NCI-H526 treated with DMSO at 0.1 percent for 48 hours (cell line): ENCODE measurements at regions not wholly inside any gene's neighbourhood (a gene's known extent, or its start where the extent isn't known, plus 50 kb on each side); places are given as distances from the start of the nearest gene placed in this dataset.
"Not testable (repeated sequence)": the region's sequence is repeated elsewhere in the genome, so short reads cannot be mapped to it uniquely, and the experiment has no call there.

Source experiments
- DNase-seq: peaks from one replicate; lab custom pipeline; 2025; lab: John Stamatoyannopoulos, UW

DNA sequence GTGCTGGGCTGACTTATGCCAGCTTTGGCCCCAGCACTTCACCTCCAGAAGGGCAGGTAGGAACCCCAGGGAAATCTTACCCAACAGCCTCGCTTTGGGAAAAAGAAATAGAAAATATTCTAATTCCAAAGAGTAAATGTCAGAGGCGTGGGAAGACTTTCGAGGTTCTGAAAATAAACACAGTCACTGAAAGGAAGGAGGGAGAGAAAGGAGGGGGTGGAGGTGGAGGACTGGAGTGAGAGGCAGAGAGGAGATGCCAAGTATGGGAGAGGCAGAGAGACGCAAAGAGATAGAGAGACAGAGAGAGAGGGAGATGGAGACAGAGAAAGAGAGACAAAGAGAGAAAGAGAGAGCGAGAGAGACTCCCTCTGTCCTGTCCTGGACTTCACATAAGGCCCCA lies 395.0 kb downstream of the PTPRU start:
- DNase-seq, result no peak

DNA sequence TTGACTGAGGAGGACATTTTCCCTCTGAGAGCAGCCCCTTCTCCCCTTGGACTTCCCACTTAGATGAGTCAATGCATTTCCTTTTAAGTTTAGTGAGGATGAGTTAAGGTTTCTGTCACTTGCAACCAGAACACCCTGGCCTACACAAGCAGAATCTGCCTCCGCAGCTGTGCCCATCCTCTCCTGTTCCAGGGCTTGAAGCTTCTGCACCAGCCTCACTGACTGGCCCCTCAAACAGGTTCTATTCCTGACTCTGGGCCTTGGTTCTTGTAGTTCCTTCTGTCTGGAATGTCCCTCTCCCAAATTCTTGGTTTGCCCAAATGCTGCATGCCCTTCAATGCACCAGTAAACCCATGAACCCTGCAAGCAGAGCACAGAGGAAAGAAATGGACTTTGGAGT lies 394.4 kb downstream of the PTPRU start:
- DNase-seq, result no peak

DNA sequence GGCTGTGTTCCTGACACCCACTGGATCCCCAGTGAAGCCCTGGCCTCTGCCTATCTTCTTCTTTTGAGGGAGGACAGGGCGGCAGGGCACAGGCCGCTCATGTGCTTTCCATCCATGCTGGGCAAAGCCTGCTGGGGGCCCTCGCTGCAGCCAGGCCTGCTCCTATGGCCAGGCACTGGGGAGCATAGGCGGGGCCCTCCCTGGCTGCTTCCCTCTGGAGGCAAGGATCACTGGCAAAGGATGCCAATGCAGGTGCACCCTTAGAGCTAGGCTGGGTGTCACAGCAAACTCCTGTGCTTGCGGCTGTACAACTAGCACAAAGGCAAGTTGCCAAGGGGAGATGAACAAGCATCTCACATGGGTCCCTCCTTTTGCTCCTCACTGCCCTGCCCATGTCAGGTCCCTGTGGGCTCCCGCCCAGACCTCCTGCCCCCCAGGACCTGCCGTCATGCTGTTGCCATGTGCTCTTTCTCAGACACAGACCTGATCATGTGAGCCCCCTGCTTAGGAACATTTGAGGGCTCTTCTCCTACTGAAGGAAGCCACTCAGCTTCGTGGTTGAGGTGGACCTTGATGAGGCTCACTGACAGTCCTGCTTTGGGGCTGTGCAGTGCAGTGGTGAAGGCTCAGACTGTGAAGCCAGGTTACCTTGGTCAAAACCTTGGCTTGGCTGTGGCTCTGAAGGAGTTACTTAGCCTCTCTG lies 393.6 kb downstream of the PTPRU start:
- no peak for DNase-seq

DNA sequence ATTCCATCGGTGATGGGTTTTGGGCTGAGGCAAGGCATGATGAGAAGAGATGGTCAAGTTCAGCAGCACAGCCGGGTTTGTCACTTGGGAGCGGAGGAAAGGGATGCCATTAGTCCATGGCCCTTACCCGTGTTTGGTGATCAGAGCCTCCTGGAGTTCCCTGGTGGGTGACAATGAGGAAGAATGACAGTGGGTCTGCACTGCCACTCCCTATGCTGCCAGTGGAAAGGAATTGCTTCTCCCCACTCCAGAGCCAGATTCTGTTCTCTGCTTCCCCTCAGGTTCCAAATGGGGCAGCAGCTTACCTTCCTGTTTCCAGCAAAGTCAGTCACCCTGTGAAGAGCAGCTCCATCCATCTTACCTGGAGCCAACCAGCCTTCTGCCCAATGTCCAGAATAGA lies 393.1 kb downstream of the PTPRU start:
- DNase-seq, result no peak

DNA sequence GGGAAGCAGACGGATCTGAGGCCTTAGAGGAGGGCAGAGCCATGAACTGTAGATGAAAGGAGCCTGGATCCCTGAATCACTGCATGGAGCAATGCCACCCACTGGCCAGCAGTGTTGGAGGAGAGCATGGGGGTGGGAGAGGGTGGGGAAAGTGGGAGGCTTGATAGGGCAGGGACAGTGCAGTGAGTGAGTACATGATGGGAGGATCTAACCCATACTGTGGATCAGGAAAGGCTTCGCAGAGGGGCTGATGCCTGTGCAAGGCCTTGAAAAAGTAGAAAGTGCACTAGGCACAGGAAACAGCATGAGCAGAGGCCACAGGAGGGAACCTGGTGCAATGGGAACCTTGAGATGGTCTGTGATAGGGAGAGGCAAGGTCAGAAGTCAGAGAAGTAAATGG lies 391.9 kb downstream of the PTPRU start:
- no peak for DNase-seq

GRCh38 chr1:29626726-29627125 lies 390.4 kb downstream of the PTPRU start:
- DNase-seq, result no peak

DNA sequence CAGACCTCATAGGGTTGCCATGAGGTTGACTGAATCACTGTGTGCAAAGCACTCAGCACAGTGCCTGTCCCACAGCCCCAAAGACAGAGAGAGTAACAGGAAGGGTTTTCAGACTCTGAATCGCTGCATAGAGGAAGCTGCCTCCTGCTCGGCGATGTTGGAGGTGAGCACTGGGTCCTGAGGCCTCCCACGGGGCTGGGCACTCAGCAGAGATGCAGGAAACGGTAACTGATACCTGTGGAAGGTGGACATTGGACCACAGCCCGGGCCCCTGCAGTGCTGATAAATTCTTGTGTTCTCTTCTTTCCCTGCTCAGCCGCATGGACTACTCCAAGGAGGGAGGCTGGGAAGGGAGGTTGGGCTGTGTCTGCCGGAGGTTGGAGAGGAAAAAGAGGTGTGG lies 389.7 kb downstream of the PTPRU start:
- DNase-seq, result no peak

DNA sequence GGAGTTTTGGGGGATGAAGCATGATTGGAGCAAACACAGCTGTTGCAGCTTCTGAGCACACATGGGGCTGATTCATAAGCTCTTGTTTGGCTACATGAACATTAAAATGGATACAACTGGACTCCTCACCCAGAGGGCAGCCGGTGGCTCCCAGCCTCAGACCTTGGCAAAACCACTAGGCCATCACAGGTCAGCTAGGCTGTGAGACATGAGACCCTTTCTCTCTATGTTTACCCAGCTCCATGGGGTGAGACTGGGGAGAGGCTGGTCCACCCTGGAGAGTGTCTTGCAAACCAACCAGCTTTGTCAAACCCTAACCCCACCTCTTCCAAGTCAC lies 388.7 kb downstream of the PTPRU start:
- no peak for DNase-seq

- DNase-seq, result no peak
Observed at GRCh38 chr1:29624320-29625083, 388.2 kb downstream of the PTPRU start.

GRCh38 chr1:29623501-29623900 lies 387.2 kb downstream of the PTPRU start:
- DNase-seq, result no peak

DNA sequence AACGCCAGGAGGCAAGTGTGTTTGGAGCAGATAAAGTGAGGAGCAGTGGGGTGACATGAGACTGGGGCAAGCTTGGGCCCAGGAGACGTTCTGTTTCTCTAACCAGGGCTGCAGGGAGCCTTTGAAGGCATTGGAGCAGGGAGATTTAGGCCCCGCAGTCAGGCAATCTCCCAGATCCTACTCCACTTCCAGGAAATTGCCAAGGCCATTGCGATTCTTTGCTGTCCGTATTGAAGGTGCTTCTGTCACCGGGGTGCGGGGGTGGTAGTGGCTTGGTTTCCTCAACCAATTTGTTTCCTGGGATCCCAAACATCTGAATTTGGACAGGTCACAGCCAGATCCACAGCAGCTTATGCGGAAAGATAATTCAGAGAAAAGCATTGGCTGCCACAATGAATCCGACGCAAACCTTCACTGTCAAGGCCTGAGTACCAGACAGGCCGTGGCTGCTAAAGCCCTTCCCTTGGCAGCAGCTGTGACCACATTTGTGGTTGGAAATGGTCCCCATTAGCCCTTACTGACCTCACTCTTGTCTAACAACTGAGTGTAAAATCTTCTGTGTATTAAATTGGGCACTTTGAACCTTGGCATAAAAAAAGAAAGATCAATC lies 385.6 kb downstream of the PTPRU start:
- DNase-seq, result no peak

DNA sequence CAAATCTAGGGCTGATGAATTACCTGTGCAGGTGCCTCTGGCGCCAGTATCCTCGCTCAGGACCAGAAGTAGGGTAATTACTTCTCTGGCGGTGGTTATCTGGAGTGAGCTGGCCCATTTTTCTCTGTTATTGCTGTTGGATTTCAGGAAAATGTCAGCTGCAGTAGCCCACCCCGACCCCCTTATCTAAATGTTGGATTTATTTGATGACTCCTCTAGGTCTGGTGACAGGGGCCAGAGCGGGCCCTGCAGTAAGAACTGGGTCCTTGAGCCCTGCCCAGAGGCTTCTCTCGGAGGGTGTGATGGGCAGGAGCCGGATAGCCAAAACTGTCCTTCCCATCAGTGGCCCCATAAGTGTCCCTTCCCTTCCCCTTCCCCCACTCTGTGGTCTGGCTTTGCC lies 384.3 kb downstream of the PTPRU start:
- no peak for DNase-seq

DNA sequence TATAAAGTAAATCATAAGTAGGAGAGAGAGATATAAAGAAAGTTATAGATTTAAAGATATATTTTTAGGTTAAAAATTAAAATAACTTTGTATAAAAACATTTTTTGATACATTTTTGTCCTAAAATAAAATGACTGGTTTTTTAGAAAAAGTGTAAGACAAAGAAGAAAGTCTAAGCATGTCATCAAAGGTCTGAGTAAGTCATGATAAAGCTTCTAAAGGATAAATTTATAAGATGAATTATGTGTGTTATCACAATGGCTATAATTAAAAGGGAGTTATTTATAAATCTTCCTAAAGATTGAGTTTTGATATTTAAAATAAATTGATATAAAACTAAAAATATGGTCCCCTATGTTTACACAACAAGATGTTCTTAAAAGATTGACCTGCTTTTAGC lies 370.9 kb downstream of the PTPRU start:
- DNase-seq, result no peak

- not testable (repeated sequence) for DNase-seq
Observed at GRCh38 chr1:29604796-29605195, 368.5 kb downstream of the PTPRU start.

DNA sequence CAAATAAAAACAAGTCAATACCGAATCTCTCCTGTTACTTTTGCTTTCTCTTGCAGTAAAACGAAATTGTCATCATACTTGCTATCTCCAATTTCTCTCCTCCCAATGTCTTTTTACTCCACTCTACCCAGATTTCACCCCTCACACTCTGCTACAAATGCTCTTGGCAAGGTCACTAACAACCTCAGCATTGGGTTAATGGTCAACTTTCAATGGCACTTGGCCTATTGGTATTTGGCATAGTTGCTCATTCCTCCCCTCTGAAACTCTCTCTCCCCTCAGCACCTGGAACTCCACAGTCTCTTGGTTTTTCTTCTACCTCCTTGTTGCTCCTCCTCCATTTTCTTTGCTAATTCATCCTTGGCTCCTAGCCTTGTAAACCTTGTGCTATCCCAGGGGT lies 367.3 kb downstream of the PTPRU start:
- no peak for DNase-seq

GRCh38 chr1:29602203-29602602 lies 365.9 kb downstream of the PTPRU start:
- no peak for DNase-seq

DNA sequence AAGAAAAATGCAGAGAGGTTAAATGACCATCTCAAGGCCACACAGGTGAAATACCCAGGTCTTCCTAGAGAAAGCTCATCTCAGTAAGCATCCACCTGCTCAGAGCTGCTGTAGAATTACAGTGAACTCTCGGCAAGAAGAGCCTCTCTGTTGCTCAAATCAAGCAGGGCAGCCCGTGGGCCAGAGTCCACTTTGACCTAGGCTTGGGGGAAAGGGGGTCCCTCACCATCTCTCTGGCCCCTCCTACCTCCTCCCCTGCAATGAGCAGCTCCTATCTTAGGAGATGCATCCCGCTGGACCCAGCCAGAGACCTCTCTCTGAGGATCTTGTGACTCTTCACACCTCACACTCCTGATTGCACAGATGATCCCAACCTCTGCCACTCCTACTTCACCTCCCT lies 364.7 kb downstream of the PTPRU start:
- no peak for DNase-seq

- no peak for DNase-seq
Observed at GRCh38 chr1:29599826-29600225, 363.5 kb downstream of the PTPRU start.

DNA sequence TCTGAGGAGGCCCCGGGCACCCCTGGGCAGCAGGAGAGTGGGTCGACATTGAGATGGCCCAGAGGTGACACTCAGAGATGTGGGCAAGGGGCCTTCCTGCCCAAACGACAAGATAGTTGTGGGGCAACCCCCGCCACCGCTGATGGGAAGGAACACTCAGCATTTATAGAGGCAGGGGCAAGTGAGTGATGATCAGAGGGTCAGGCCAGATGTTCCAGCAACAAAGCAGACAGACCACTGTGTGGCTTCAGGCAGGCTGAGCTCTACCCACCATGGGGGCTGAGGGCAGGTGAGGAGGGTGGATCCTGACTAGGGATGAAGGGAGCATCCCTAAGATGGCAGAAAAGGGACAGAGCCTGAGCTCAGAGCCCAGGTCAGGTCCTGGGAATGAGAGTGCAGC lies 362.7 kb downstream of the PTPRU start:
- no peak for DNase-seq

GRCh38 chr1:29597861-29598260 lies 361.5 kb downstream of the PTPRU start:
- no peak for DNase-seq

- no peak for DNase-seq
Observed at GRCh38 chr1:29593601-29594382, 357.5 kb downstream of the PTPRU start.

DNA sequence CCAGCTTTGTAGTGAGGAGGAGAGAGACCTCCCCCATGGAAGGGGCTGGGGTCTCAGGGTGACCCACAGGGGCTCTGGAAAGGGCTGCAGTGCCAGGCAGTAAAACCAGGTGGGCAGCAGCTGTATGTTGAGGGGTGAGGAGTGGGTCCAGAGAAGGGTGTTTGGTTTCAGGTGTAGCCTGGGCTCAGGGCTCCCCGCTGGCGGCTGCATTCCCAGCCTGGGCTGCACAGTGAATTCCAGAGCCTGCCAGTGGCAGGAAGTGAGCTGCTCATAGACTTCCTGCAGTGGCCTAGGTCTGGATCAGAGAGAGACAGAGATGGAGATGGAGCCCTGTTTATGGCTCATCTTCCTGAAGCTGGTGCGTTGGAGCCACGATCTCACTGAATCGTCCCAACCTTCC lies 356.4 kb downstream of the PTPRU start:
- DNase-seq, result no peak

- no peak for DNase-seq
Observed at GRCh38 chr1:29592261-29592615, 355.9 kb downstream of the PTPRU start.
